NCI-H69 (cell line): ENCODE measurements at regions not wholly inside any gene's neighbourhood (a gene's known extent, or its start where the extent isn't known, plus 50 kb on each side); places are given as distances from the start of the nearest gene placed in this dataset.
"Not testable (repeated sequence)": the region's sequence is repeated elsewhere in the genome, so short reads cannot be mapped to it uniquely, and the experiment has no call there.

Experiments
- DNase-seq: peaks from one replicate; lab custom pipeline; 2025; lab: John Stamatoyannopoulos, UW

GRCh38 chr4:158122501-158122900 is 50.3 kb downstream of the GASK1B start:
- no peak for DNase-seq

DNA sequence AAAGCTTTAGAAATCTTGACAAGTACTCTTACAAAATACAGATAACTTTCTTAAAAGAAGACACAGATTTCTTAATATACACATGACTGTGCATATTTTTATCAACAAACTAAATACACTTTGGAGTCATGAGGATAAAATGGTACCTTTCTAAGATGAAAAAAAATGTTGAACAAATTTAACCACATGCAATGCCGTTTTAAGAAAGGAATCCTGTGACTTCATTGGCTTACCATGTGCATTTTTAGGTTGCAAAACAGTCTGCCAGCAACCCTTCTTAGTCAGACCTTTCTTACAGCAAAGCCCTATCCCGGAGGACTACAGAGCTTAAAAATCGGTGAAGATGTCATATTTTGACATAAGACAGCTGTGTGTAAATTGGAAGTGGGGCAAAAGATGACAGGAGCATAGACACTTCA is 51.7 kb downstream of the GASK1B start:
- DNase-seq, result no peak

DNA sequence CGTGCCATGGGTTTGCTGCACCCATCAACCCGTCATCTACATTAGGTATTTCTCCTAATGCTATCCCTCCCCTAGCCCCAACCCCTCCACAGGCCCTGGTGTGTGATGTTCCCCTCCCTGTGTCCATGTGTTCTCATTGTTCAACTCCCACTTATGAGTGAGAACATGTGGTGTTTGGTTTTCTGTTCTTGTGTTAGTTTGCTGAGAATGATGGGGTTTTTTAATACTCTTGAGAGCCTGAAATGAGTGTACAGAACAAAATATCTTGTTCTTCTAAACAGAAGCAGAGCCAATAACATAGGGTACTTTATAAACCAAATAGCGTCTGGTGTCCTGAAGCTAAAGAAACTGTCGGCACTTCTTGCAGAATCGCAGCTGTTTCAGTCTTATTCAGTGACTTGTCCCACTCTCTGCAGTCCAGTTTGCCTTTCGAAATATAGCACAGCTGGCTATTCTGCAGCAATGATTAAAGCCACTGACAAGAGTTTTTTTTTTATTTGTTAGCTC is 52.1 kb downstream of the GASK1B start:
- DNase-seq, result not testable (repeated sequence)

DNA sequence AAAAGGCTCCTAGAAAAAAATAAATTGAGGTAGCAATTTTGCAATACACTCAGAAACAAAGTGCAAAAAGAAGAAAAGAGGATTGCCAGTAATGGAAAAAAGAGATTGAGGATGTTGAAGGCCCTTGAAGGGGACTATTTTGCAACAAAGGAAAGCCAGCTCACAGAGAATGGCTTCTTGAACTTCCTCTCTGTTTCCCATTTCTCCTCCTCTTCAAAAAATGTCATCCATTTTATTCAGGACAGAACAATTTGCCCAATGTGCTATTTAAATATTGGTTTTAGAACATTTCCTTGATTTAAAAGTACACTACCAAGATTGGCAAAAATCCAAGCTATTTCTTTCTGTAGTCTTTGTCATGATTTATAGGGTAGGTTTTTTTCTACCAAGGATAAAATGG is 60.2 kb downstream of the GASK1B start:
- DNase-seq, result peak; percentile 19

DNA sequence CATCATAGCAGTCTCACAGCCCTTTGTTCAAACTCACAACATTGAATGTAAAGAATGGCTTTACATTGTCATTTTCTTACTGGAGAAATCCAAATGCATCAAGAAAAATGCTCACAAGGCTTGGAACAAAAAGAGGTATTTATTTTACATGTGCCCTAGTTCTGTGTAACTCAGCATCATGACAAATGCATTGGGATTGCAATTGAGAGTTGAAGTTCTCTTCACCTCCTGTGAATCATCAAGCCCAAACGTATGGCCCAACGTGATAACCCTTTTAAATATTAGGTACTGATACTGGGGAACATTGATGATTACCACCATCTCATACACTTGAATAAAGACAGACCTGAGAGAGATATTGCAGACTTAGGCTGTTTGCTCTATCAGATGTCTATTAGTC is 61.6 kb downstream of the GASK1B start:
- no peak for DNase-seq

DNA sequence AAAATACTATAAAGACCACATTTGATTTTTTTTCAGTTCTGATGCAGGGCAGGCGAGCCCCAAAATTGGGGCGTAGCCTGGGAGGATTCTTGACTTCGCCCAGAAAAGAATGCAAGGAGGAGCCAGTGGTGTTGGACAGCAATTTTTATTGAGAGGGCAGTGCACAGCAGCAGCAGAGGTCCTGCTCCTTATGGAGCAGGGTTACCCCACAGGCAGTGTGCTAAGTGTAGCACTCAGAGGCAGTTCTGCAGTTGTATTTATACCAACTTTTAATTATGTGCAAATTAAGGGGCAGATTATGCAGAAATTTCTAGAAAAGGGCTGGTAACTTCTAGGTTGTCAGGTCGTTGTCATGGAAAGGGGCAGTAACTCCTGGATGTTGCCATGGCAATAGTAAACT is 69.9 kb downstream of the GASK1B start:
- no peak for DNase-seq

- DNase-seq, result no peak
Measured at GRCh38 chr4:158099686-158100085, 73.1 kb downstream of the GASK1B start.

DNA sequence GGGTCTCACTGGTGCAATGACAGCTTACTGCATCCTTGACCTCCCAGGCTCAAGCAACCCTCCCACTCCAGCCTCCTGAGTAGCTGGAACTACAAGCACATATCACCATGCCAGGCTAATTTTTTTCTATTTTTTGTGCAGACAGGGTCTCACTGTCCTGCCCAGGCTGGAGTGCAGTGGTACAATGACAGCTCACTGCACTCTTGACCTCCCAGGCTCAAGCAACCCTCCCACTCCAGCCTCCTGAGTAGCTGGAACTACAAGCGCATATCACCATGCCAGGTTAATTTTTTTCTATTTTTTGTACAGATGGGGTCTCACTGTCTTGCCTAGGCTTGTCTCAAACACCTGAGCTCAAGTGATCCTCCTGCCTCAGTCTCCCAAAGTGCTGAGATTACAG is 74.0 kb downstream of the GASK1B start:
- DNase-seq, result no peak

- DNase-seq, result no peak
Measured at GRCh38 chr4:158094413-158095134, 78.3 kb downstream of the GASK1B start.

GRCh38 chr4:158090323-158090722 is 82.5 kb downstream of the GASK1B start:
- no peak for DNase-seq

DNA sequence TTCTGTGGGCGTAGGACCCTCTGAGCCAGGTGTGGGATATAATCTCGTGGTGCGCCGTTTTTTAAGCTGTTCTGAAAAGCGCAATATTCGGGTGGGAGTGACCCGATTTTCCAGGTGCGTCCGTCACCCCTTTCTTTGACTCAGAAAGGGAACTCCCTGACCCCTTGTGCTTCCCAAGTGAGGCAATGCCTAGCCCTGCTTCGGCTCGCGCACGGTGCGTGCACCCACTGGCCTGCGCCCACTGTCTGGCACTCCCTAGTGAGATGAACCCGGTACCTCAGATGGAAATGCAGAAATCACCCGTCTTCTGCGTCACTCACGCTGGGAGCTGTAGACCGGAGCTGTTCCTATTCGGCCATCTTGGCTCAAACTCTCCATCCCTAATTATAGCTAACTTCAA is 82.9 kb downstream of the GASK1B start:
- not testable (repeated sequence) for DNase-seq

DNA sequence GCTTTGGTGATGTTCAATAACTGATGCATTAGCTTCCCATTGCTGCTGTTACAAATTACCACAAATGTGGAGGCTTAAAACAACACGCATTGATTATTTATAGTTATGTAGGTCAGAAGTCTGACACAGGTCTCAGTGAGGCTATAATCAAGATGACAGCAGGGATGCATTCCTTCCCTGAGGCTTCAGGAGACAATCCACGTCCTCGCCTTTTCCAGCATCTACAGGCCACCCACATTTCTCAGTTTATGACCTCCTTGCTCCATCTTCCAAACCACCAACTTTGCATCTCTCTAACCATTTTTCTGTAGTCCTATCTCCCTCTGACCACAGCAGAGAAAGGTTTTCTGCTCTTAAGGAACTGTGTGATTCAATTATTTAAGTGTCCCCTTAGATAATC is 92.5 kb downstream of the GASK1B start:
- peak; percentile 17 for DNase-seq

- peak; percentile 30 for DNase-seq
Measured at GRCh38 chr4:158079661-158080060, 93.2 kb downstream of the GASK1B start.

DNA sequence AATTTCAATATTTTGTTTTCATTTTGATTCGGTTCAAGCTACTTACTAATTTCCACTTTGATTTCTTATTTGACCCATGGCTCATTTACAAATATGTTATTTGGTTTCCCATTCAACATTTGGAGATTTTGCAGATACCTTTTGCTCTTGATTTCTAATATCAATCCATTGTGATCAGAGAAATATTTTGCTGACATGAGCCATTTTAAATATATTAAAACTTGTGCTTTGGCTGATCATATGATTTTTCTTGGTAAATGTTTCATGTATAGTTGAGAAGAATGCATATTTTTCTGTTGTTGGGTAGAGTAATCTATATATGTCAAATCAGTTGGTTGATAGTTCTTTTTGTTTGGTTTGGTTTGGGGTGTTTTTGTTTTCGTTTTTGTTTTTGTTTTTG is 95.0 kb downstream of the GASK1B start:
- DNase-seq, result no peak

DNA sequence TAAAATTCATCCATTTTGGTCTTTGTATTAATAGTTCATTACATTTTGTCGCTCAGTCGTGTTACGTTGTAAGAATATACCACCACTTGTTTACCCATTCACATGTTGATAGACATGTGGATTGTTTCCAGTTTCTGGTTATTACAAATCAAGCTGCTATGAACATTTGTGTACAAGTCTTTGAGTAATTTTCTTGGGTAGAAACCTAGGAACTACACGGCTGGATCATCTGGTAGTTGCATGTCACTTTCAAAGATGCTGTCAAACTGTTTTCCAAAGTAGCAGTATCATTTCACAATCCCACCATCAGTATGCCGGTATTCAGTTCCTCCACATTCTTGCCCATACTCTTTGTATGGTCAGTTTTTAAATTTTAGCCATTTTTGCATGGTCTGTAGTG is 98.0 kb downstream of the GASK1B start:
- no peak for DNase-seq

DNA sequence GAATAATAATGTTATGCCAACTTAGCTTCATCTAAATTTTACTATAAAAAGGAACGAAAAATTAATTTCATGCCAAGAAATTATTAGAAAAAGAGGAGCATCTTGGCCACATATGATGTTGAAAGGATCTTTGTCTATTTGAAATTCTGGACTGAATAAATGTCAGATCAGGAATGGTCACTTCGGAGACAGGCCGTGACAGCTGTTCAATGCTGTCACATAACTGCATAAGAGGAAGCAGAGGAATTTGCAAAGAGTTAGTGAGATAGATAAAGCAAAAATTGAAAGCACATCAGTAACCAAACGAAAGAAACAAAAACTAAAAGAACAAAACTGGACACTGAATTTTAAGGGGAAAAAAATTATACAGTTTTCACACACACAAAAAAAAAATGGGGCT is 100.9 kb downstream of the GASK1B start:
- DNase-seq, result no peak

DNA sequence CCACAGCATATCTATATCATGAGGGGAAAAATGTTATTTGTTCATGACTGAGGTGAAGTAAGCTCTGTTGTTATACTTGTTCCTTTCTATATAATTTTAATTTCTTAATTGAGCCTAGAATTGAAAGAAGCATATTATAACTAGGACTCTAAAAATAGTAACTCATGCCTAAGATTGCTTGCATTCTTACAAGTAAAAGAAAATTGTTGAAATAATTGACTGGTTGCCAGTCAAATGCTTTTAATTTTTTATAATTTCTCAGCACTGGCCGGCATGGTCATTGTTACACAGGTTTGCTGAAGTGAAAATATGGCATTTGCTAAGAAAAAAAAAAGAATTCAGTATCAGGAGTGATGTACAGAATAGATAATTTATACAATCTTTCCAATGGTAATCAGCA is 104.8 kb downstream of the GASK1B start:
- no peak for DNase-seq

- no peak for DNase-seq
Measured at GRCh38 chr4:158067646-158068045, 105.2 kb downstream of the GASK1B start.

- no peak for DNase-seq
Measured at GRCh38 chr4:158065603-158066002, 107.2 kb downstream of the GASK1B start.

- peak; percentile 32 for DNase-seq
Measured at GRCh38 chr4:158065176-158065575, 107.6 kb downstream of the GASK1B start.

- no peak for DNase-seq
Measured at GRCh38 chr4:158056689-158057245, 116.1 kb downstream of the GASK1B start.

DNA sequence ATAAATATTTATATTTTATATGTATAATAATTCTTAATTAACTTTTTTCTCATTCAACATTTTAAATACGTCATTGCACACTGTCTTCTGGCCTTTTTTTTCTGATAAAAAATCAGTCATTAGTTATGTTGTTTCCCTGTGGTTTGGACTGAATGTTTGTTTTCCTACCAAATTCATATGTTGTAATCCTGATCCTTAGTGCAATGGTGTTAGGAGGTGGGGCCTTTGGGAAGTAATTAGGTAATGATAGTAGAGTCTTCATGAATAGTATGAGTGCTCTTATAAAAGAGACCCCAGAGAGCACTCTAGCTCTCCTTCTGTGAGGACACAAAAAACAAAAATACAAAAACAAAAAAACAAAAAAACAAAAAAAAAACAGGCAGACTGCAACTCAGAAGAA is 117.2 kb downstream of the GASK1B start:
- DNase-seq, result no peak

DNA sequence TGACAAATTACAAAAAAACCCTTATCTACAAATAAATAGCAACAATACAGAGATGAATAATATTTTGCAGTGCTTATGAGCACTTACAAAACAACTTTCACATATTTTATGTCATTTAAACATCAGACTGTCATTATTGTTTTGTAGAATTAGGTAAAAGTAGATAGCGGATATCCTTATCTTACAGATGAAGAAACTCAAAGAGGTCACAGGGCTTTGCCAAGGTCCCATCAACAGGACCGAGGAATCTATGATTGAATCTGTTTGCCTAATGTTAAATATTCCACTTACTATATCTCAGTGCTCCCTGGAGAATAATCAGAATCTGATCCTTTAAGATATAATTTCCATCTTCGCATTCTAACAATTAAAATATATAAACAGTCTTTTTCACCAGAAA is 119.0 kb downstream of the GASK1B start:
- DNase-seq, result no peak

DNA sequence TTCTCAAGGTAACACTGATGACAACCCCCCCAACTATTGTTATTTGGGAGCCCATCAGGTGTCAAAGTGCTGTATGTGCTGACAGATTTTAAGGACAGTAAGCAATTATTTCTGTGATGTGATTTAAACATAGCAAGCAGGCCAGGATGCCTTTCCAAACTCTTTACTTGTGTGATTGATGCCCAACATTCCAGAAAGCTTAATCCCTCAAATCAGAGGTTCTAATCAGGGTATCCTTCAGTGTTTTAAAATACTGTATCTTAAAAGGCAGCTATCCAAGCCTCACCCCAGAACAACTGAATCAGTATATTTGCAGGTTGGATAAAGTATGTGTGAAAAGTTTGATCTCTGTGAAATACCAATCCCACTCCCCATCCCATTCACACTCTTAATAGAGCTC is 119.7 kb downstream of the GASK1B start:
- no peak for DNase-seq
